ENCODE measurements at regions not wholly inside any gene's neighbourhood (a gene's known extent, or its start where the extent isn't known, plus 50 kb on each side); places are given as distances from the start of the nearest gene placed in this dataset.

DNA sequence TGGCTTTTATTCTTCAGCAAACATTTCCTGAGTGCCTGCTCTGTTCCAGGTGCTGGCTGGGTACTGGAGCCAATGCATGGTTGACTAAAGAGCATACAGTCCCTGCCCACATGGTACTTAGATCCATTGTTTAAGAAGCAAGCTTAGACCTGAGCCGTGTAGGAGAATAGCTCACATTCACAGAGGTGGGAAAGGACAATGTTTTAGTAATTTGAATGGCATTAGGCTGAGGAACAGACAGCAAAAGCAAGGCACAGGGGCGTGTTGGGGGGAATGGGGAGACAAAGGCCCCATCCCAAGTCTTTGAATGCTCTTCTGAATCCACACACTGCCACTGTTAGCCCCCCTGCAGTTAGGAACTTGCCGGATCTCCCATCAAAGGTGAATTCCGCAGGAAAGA lies 388.2 kb upstream of the RGMA start:
- Histone ChIP-seq H2AFZ (ENCODE audit: low read depth, low read length, poor library complexity, severe bottlenecking) (no peak overlapping the region), H3K4me2 (ENCODE audit: low read length) (no peak overlapping the region), H3K4me3 (replicated peaks in 1 of 2; ENCODE audit: low read depth in 1 of 2, low read length in 2 of 2) (no peak overlapping the region), H3K9me3 (ENCODE audit: control insufficient read depth in 1 of 2, insufficient read depth in 1 of 2, low read depth in 1 of 2, low read length in 2 of 2) (no peaks in the 10 kb centered on the region), H3K27ac (ENCODE audit: low read depth, low read length) (no peak overlapping the region), H3K79me2 (ENCODE audit: insufficient read depth, low read length) (no peaks in the 10 kb centered on the region), H3K36me3 (ENCODE audit: control insufficient read depth in 1 of 2, insufficient read depth in 2 of 2, low read length in 2 of 2) (no peaks in the 10 kb centered on the region), H3K27me3 (ENCODE audit: insufficient read depth, low read length) (no peaks in the 10 kb centered on the region), H4K20me1 (ENCODE audit: insufficient read depth) (no peaks in the 10 kb centered on the region), H3K9me2 (ENCODE audit: insufficient read depth) (no peaks in the 10 kb centered on the region), H3K4me1 (ENCODE audit: control insufficient read depth in 1 of 2, insufficient read depth in 2 of 2, low read length in 2 of 2) (no peaks in the 10 kb centered on the region), H3K9ac (ENCODE audit: low read length) (no peak overlapping the region)
- ChIA-PET RAD21 (ENCODE audit: low non-redundant PET in 1 of 2, low total read pairs in 2 of 2, uncharacterized antibody in 2 of 2, unreplicated experiment in 2 of 2) (no interaction called here), POLR2A (no interaction called here), CTCF (no interaction called here)
- TF ChIP-seq, protein P1, sequence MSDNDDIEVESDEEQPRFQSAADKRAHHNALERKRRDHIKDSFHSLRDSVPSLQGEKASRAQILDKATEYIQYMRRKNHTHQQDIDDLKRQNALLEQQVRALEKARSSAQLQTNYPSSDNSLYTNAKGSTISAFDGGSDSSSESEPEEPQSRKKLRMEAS (IDR thresholded peaks at IDR 0.05), result no peak
- no peak for TF ChIP-seq ZFX (IDR thresholded peaks at IDR 0.05)
- TF ChIP-seq ELF1 (IDR thresholded peaks at IDR 0.05; ENCODE audit: borderline replicate concordance, low read depth), result no peak
- no peak for TF ChIP-seq RAD21 (IDR thresholded peaks at IDR 0.05; ENCODE audit: low read depth)
- TF ChIP-seq, protein P2, sequence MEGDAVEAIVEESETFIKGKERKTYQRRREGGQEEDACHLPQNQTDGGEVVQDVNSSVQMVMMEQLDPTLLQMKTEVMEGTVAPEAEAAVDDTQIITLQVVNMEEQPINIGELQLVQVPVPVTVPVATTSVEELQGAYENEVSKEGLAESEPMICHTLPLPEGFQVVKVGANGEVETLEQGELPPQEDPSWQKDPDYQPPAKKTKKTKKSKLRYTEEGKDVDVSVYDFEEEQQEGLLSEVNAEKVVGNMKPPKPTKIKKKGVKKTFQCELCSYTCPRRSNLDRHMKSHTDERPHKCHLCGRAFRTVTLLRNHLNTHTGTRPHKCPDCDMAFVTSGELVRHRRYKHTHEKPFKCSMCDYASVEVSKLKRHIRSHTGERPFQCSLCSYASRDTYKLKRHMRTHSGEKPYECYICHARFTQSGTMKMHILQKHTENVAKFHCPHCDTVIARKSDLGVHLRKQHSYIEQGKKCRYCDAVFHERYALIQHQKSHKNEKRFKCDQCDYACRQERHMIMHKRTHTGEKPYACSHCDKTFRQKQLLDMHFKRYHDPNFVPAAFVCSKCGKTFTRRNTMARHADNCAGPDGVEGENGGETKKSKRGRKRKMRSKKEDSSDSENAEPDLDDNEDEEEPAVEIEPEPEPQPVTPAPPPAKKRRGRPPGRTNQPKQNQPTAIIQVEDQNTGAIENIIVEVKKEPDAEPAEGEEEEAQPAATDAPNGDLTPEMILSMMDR (IDR thresholded peaks at IDR 0.05 in 2 of 3, conservative IDR thresholded peaks at IDR 0.05 in 1 of 3; ENCODE audit: borderline replicate concordance in 1 of 3, insufficient read depth in 1 of 3, low read depth in 2 of 3, low read length in 2 of 3), result no peak
- no peak for TF ChIP-seq JUND (IDR thresholded peaks at IDR 0.05)
- no peak for TF ChIP-seq EZH2phosphoT487 (IDR thresholded peaks at IDR 0.05; ENCODE audit: borderline replicate concordance)
- no peak for TF ChIP-seq POLR2AphosphoS5 (IDR thresholded peaks at IDR 0.05; ENCODE audit: low read depth, low read length)
- TF ChIP-seq SP1 (IDR thresholded peaks at IDR 0.05; ENCODE audit: low read depth), result no peak
- no peak for TF ChIP-seq SIN3A (IDR thresholded peaks at IDR 0.05; ENCODE audit: low read depth)
- TF ChIP-seq YY1 (IDR thresholded peaks at IDR 0.05; ENCODE audit: extremely low read depth, insufficient replicate concordance, low read depth, low read length), result no peak
- TF ChIP-seq CBX3 (IDR thresholded peaks at IDR 0.05; ENCODE audit: low read depth), result no peak
- ATAC-seq, result no peak
- DNase-seq (ENCODE audit: low read depth, low spot score), result no peak
- BruUV-seq (replicated peaks), result no TSS peak
- intact Hi-C loops (cut with micrococcal nuclease), result no loop called here
